ENCODE measurements at regions not wholly inside any gene's neighbourhood (a gene's known extent, or its start where the extent isn't known, plus 50 kb on each side); places are given as distances from the start of the nearest gene placed in this dataset.

- no peak for TF ChIP-seq JUN (IDR thresholded peaks at IDR 0.05; ENCODE audit: borderline replicate concordance, insufficient read depth, insufficient read length, low read depth)
- no peak for TF ChIP-seq GATA2 (IDR thresholded peaks at IDR 0.05; ENCODE audit: insufficient read depth, insufficient read length, low read depth, low read length)
- TF ChIP-seq FOS (IDR thresholded peaks at IDR 0.05; ENCODE audit: borderline replicate concordance, insufficient read depth, low read length), result no peak
- no peak for TF ChIP-seq MAX (IDR thresholded peaks at IDR 0.05; ENCODE audit: insufficient read depth, insufficient read length)
- no peak for TF ChIP-seq POLR2A (IDR thresholded peaks at IDR 0.05; ENCODE audit: low read depth, low read length)
- TF ChIP-seq EZH2 (IDR thresholded peaks at IDR 0.05; ENCODE audit: borderline replicate concordance, low read depth, low read length, severe bottlenecking), result no peak
- TF ChIP-seq POLR2AphosphoS5 (IDR thresholded peaks at IDR 0.05; ENCODE audit: insufficient read depth, low read depth, low read length), result no peak
- TF ChIP-seq CTCF (IDR thresholded peaks at IDR 0.05; ENCODE audit: extremely low read depth in 1 of 2, insufficient read depth in 1 of 2, low read depth in 1 of 2, low read length in 2 of 2), result no peak
- TF ChIP-seq MYC (IDR thresholded peaks at IDR 0.05; ENCODE audit: low read depth, low read length), result no peak
- ChIA-PET CTCF (no interaction called here), POLR2A (no interaction called here)
- dilution Hi-C loops (cut with MboI; ENCODE audit: extremely low pct_ligation_motif_present, low sequenced_read_pairs) (no loop called here), intact Hi-C loops (cut with micrococcal nuclease) (no loop called here)
- Histone ChIP-seq H3K9ac (replicated peaks; ENCODE audit: extremely low read depth, insufficient read depth, low read length) (no peak overlapping the region), H3K4me2 (ENCODE audit: insufficient read depth, low read length) (no peak overlapping the region), H3K4me3 (replicated peaks in 1 of 3; ENCODE audit: insufficient read depth in 1 of 3, low read depth in 1 of 3, low read length in 3 of 3) (no peak overlapping the region), H2AFZ (ENCODE audit: low read depth, low read length) (no peak overlapping the region), H3K9me3 (replicated peaks; ENCODE audit: control insufficient read depth, insufficient read depth, low read length) (no peaks in the 10 kb centered on the region), H3K4me1 (ENCODE audit: control insufficient read depth, extremely low read depth, insufficient read depth, low read length) (no peaks in the 10 kb centered on the region), H3K27ac (ENCODE audit: insufficient read depth, low read depth, low read length) (no peak overlapping the region), H3K27me3 (ENCODE audit: control insufficient read depth in 2 of 2, insufficient read depth in 2 of 2, low read length in 2 of 2) (no peaks in the 10 kb centered on the region), H3K36me3 (ENCODE audit: control insufficient read depth in 2 of 2, extremely low read depth in 1 of 2, insufficient read depth in 2 of 2, low read length in 2 of 2) (no peaks in the 10 kb centered on the region), H3K79me2 (ENCODE audit: control insufficient read depth, insufficient read depth, low read length) (no peaks in the 10 kb centered on the region), H3K9me1 (replicated peaks; ENCODE audit: control insufficient read depth, extremely low read depth, insufficient read depth, low read length) (no peaks in the 10 kb centered on the region), H4K20me1 (replicated peaks; ENCODE audit: control insufficient read depth, extremely low read depth, insufficient read depth, low read length) (no peaks in the 10 kb centered on the region)
- FAIRE-seq, result no peak
- no TSS peak for BruUV-seq (replicated peaks)
- DNase-seq (ENCODE audit: low read depth, low spot score), result no peak
Measured at GRCh38 chr9:105103776-105104175, 140.7 kb upstream of the SLC44A1 start.

All from endothelial cell of umbilical vein (primary cell).